ENCODE measurements at regions not wholly inside any gene's neighbourhood (a gene's known extent, or its start where the extent isn't known, plus 50 kb on each side); places are given as distances from the start of the nearest gene placed in this dataset.

DNA sequence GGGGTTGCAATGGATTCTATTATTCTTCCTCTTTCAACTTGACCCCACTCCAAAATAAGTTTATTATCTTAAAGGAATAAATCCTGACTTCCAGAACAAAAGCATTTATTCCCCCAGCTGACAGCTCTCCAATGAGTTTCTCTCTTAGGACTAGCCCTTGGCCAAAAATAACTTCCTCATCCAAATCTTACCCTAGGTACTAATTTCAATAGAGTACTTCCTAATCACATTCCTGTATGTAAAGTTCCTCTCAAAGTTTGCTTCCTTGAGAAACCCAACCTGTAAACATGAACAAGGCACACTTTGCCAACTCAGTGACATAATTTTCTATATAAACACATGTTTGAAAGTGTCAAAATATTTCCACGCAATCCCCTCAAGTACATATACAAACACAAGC, 671.2 kb upstream of the GALNTL6 start:
- no peak for DNase-seq

DNA sequence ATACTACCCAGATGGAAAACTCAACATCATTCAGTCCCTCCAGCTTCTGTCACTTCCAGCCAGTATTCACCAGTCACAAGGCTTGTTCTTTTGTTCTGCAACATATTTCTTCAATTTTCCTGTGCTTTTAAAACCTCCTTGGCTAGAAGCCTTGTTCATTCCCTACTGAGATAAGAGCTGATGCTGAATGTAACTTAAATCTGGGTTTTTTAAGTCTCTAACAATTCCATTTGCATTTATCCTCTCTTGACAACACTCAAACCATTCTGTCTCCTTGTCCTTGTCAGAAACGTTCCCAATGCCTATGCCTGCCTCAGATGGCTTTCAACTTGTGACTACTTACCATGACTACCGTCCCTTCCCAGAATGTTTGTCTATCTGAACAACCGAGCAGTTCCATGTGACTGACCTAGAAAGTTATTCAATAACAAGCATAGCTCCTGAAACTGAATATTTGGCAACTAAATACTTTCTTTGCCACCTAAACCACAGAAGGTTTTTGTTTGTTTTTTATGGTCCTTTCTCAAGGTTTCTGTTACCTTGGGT, 682.9 kb upstream of the GALNTL6 start:
- no peak for DNase-seq

GRCh38 chr4:171118091-171118490, 695.1 kb upstream of the GALNTL6 start:
- no peak for DNase-seq

GRCh38 chr4:171117457-171117856, 695.7 kb upstream of the GALNTL6 start:
- no peak for DNase-seq

DNA sequence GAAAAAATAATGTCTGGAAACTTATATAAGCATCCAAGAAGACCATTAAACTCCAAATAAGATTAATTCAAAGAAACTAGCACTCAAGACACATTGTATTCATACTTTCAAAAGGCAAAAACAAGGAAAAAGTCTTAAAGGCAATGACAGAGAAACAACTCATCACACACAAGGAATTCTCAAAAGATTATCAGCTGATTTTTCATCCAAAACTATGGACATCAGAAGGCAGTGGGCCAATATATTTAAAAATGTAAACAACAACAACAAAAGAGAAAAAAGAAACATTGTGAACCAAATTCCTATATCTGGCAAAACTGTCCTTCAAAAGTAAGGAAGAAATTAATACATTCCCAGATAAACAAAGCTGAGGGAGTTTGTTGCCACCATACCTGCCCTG, 711.4 kb upstream of the GALNTL6 start:
- DNase-seq: no peak

DNA sequence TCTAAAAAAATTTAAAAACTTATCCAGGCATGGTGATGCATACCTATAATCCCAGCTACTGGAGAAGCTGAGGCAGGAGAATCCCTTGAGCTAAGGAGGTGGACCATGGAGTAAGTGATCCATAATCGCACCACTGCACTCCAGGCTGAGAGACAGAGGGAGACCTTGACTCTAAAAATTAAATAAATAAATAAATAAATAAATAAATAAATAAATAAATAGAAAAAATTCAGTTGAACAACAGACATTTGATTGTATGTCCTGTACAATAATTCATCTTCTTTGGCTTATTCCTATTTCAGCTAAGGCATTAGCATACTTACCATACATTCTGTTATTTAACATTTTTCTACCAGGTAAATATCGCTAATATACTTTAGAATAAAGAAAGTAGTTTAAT, 726.1 kb upstream of the GALNTL6 start:
- DNase-seq: no peak

DNA sequence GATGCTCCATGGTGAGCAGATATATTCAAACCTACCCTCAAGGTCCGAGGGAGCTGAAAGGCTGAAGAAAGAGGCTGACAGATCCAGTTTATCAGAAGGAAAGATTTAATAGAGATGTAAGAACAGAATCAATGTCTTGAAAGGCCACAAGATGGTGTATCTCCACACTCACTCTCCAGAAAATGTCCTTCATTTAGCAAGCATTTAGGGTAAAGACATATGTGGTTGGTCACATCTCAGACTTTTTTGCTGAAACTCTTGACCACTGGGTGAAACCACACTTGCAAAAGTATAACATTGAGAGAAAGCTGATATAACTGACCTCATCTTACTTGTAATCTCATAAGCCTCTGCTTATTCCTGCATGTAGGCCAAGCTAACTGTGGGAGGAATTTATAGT, 745.8 kb upstream of the GALNTL6 start:
- no peak for DNase-seq

DNA sequence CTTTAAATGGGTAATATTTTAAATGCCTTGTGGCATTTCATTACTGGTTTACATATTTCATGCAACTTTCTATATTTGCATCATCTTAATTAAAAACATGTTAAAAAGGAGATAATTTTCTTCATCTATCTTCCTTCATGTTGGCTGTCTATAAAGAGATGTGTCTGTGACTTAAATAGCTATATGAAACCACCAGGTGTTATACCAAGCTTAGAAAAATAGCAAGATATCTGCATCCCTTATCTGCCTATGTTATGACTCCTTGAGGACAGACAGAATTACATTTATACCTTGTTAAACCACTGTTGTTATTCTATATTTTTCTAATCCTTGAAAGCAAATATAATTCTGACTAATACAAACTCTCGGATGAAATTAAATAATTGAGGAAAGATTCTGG, 763.8 kb upstream of the GALNTL6 start:
- DNase-seq: no peak

DNA sequence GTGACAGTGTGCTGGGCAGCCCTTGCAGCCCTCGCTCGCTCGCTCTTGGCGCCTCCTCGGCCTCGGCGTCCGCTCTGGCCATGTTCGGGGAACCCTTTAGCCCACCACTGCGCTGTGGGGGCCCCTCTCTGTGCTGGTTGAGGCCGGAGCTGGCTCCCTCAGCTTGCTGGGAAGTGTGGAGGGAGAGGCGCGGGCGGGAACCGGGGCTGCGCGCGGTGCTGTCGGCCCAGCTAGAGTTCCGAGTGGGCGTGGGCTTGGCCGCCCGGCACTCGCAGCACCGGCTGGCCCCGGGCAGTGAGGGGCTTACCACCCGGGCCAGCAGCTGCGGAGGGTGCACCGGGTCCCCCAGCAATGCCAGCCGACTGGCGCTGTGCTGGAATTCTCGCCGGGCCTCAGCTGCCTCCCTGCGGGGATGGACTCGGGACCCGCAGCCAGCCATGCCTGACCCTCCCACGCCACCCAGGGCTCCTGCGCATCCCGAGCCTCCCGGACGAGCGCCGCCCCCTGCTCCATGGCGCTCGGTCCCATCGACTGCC, 770.1 kb upstream of the GALNTL6 start:
- DNase-seq: no peak

- DNase-seq: no peak
Measured at GRCh38 chr4:171035909-171036308, 777.3 kb upstream of the GALNTL6 start.

- no peak for DNase-seq
Measured at GRCh38 chr4:171031338-171031737, 781.9 kb upstream of the GALNTL6 start.

DNA sequence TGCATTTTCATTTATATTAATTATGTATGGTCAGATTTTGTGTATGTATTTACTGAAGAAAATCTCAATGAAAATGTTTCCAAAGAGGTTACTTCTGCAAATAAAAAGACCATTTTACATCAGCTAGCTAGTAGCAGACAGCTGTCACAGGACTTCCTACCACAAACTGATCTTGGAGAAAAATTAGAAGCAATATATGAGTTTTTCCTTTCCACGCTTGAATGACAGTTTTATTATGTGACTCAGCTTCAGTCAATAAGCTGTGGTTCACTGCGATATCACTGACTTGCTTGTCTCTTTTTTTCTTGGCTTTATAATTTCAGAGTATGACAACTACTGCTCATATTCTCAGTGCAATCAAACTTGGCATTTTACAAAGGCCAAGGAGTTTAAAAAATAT, 787.4 kb upstream of the GALNTL6 start:
- DNase-seq: no peak

- DNase-seq: no peak
Measured at GRCh38 chr4:171025343-171025742, 787.9 kb upstream of the GALNTL6 start.

GRCh38 chr4:171024720-171025303, 788.4 kb upstream of the GALNTL6 start:
- no peak for DNase-seq

DNA sequence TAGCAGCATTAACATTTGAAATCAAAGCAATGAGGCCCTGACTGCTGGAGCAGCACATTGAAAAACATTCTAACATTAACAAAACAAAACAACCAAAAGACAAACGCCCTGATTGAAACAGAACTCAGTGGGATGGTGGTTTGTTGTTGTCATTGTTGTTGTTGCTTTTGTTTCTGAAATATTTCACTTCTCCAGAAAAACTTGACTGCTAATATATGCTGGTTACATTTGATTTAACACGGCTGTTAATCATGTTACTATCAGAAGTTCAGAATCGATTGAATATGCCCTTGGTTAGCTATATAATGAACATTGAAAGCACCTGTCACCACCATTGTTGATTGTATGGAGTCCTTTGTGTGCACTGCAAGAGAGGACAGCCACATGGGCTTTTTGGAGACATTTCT, 790.4 kb upstream of the GALNTL6 start:
- DNase-seq: no peak

DNA sequence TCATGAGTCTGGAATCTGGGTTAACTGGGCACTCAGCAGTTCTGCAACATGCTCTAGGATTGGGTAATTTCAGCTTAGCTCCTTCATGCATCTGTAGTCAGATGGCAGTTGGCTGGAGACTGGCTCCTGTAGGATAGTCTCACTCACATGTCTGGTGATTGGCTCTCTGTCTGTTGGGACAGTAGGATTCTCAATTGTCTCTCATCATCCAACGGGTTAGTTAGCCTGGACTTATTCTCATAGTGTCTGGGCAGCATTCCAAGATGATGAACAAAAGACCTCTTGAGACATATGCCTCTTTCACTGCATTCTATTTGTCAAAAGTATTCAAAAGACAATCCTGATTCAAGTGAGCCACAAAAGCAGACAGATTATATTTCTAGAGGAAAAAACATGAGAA, 795.6 kb upstream of the GALNTL6 start:
- DNase-seq: no peak

DNA sequence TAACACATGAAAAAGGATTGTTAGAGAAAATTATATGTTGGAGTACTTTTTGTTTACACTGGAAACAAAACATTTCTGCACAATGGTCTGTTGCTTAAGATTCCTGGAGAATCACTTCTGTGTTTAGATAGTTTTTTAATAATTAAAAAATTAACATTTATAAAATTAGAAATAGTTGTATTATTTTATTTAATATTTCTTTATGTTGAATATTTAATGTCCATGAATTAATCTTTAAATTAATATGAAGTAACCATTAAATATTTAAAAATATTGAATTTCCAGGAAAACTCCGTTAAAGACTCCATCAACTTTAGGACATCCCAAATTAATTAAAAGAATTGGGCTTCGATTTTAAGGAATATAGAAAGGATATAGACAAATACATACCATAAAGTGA, 797.1 kb upstream of the GALNTL6 start:
- no peak for DNase-seq

DNA sequence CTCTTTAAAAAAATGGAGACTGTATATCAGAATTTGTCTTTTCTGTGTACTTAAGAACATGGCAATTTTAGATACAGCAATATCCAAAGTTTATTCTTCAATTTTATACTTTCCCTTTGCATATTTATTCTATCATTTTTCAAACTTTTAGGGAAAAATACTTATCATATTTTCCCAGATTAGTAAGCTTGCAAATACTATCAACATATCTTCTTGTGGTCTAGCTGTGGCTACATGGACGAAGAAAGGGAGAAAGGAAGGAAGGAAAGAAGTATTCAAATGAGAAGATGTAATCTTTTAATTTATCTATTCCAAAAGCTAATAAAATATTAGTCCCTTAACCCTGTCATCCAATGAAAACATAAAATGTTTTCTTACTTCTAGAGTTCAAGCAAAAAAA, 797.8 kb upstream of the GALNTL6 start:
- DNase-seq: no peak

DNA sequence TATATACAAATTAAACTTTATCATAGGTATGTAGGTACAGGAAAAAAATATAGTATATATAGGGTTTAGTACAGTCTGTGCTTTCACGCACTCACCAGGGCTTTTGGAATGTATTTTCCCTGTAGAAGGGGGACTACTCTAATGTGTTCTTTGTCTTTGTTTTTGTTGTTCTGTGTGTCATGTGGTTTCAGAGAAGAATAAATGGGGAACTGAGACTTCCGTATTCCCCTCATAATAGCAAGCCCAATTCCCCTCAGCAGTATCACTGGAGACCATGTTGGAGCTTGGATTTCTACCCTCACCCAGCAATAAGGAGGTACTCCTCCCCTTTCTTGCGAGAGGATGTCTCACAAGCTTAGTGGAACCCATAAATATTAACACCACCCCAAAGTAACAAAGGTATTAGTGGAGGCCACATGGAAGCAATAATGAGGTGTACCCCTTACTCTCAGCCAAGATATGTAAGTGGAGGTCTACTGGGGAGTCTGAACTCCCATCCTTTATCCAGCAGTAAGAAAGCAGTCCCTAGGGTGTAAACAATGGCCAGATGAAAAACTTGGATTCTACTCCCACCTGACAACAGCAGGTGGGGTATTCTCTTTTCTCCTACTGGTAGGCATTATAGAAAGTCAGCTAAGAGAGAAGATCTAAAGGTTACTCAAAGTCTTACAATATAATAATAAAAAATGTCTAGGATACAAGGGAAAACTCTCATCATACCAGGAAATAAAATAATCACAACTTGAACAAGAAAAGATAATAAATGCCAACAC, 805.4 kb upstream of the GALNTL6 start:
- DNase-seq: no peak

GRCh38 chr4:171002246-171002645, 811.0 kb upstream of the GALNTL6 start:
- DNase-seq: no peak

DNA sequence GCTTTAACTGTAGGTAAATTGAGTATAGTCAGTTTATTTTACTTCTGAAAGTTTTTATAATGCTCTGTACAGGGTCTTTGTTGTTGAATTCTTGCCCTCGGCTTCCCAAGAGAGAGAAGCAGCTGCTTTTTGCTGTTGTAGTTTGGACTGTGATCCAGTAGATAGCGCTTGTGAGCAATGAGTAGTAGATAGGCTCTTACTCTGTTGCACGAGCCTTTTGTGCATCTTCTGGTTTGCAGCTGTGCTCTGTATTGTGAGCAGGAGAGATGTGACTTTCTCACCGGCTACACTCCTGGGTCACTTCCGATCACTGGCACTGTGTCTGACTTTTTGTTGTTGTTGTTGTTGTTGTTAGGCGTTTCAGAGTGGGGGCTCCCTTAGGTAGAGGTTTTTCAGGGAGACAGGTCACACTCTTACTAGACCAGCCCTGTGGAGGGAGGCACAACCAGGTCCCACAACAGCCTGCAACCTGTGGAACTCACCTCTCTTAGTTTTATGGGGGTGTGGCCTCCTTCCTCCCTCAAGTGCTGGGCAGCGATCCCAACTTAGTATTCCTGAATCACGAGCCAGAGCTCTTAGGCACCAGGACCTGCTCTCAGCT, 822.1 kb upstream of the GALNTL6 start:
- no peak for DNase-seq

GRCh38 chr4:170988446-170988845, 824.8 kb upstream of the GALNTL6 start:
- DNase-seq: no peak

DNA sequence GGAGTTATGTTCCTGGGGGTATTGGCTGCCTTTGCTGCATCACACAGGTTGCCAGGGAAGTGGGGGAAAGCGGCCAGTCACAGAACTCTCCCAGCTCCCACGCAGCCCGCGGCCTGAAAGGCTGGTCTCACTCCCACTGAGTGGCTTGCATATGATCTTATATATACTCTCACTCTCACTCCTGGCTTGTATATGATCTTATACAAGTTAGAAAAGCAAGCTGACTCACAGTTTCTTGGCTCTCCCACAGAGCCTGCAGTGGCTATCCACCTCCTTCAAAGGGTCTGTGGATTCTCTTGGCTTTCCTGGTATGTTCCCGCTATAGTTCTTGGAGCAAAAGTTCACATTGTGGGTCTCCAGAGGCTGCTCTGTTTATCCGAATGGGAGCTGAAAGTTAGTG, 833.5 kb upstream of the GALNTL6 start:
- no peak for DNase-seq

- DNase-seq: no peak
Measured at GRCh38 chr4:170978990-170979389, 834.2 kb upstream of the GALNTL6 start.
